Activated CD4-positive, CD25-positive, alpha-beta regulatory T cell treated with anti-CD3 and anti-CD28 coated beads, Interleukin-2, amount 50 U/mL, for 16 hours (primary cell): ENCODE measurements at regions not wholly inside any gene's neighbourhood (a gene's known extent, or its start where the extent isn't known, plus 50 kb on each side); places are given as distances from the start of the nearest gene placed in this dataset.

Source experiments
- DNase-seq: peaks from one replicate; pipeline ENCODE4 v3.0.0-alpha.2; 2020; ENCODE audit warnings: low read depth, low spot score

GRCh38 chr4:17336986-17337385 is 174.9 kb downstream of the QDPR start:
- no peak for DNase-seq

- DNase-seq = peak; percentile 43
Measured at GRCh38 chr4:17336524-17336961, 175.3 kb downstream of the QDPR start.

DNA sequence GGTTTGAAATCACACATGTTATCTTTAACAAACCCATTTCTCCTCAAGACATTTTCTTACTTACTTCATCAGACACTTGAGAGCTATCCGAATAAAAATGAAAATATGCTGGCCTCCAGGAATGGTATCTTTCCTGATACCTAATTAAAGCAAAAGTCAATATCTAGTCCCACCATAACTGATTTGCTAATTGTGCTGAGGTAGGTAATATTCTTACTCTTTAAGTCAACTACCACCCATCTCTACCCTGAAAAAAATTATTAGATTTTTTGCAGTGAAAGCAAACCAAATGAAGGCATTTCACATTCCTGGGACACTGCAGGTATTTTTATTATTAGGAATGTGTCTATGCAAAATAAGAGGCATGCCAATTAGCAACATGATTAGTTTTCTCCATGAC is 175.8 kb downstream of the QDPR start:
- no peak for DNase-seq

- no peak for DNase-seq
Measured at GRCh38 chr4:17335371-17335770, 176.5 kb downstream of the QDPR start.

- no peak for DNase-seq
Measured at GRCh38 chr4:17332478-17332877, 179.4 kb downstream of the QDPR start.

- DNase-seq = no peak
Measured at GRCh38 chr4:17329046-17329445, 182.8 kb downstream of the QDPR start.

DNA sequence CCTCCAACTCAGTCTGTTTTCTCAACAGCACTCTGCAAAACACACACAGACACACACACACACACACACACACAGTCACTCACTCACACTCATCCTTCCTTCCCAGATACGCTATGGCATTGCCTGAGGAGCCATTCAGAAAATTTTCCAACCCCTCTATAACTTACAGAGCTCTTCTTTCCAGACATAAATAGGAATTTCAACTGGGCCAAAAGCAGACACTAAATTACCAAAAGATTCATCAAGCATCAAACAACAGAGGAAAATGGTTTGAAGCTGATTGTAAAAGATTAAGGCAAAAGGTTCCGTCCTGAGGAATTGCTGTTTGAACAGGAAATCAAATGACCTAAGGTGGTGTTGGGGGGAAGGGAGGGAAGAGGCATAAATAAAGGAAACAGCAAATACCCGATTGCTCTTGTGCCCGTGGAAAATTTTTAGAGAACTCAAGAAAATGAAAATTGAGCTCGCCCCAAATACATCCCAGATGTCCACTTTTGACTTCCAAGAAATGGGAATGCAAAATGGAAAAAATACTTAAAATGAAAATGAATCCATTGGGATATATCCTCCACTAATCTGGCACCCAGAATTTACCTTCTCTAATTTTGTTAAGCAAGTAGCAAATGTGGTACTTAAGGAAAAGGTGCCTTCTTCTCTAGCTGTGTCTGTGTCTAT is 183.6 kb downstream of the QDPR start:
- no peak for DNase-seq

DNA sequence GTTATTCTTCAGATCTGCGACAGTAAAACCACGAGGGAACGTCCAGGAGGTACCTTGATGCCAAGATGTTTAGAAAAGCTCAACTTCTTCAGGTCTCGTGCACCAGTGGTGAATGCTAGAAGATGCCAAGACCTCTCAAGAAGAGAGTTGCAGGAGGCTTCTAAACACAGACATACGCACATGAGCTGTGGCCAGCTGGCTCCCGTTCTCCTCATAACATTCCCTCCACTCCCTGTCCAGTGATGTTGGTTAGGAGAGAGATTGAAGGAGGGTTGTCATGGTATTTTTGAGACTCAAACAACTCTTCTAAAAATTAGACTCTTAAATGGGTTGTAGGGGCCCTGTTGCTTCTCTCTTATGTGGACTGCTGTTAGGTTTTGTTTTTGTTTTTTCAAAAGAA is 184.3 kb downstream of the QDPR start:
- no peak for DNase-seq

DNA sequence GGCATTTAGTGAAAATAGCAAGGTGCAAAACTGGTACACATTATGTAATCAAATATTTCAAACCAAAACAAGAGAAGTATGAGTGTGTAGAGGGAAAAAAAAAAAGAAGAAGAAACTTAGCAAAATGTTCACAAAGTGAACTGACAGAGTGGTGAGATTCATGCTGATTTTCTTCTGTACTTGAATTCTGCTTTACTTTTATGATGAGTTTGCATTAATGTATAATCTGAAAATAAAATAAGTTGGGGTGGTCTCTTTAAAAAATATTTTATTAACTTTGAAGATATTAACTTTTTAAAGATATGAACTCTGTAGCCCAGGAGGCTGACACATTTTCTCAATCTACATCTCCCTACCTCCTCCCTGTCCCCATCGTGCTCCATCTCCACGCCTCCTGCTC is 185.1 kb downstream of the QDPR start:
- no peak for DNase-seq

DNA sequence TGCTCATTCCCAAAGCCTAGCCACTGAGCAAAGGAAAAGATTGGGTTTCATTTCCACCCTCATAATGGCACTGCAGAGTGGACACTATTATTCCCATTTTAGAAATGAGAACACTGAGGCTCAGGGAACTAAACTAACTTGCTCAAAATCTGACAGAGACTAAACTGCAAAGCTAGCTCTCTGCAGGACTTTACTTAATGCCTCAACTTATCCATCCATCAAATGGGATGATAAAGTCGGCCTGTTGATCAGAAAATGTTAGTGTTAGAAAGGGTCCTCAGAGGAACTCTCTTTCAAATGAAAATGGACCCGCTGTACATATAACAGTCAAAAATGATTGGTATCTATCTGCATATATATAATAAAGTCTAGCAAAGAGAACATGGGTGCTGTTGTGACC is 186.8 kb downstream of the QDPR start:
- DNase-seq = no peak

GRCh38 chr4:17324386-17324830 is 187.5 kb downstream of the QDPR start:
- DNase-seq = no peak

DNA sequence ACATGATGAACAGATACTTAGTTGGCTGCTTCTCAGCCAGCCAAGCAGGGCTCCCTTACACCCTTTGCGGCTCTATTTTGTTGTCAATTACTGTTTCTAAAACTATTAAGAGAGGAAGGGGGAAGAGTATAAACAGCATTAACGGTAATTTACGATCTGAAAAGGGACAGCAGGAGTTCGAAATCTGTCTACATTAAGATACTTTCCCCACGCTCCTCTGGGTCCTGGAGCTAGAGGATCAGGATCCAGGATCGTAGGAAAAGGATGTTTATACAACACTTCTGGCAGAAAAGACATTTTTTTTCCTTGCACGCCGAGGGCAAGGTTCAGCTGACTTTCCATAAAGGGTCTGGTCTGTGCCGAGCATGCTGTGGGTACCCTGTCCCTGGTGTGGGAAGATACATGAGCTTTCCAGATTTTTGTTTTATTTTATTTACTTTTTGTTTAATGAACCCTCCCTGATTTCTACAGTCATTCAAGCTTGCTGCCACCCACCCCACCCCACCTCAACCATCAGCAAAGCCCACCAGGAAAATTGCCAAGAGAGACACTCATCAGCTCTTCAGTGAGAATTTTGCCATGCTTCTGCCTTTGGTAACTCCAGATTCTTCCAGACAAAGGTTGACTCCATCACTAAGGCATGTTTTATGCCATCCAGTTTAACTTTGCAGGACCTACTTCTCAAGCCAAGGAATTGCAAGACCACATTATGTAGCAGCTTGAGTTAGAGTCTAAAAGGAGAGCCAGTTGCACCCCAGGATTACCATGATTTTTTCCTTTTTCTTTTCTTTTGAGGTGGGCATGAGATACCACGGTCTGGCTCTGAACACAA is 188.1 kb downstream of the QDPR start:
- no peak for DNase-seq

- DNase-seq = no peak
Measured at GRCh38 chr4:17322514-17322913, 189.4 kb downstream of the QDPR start.

- DNase-seq = no peak
Measured at GRCh38 chr4:17320046-17320445, 191.8 kb downstream of the QDPR start.

DNA sequence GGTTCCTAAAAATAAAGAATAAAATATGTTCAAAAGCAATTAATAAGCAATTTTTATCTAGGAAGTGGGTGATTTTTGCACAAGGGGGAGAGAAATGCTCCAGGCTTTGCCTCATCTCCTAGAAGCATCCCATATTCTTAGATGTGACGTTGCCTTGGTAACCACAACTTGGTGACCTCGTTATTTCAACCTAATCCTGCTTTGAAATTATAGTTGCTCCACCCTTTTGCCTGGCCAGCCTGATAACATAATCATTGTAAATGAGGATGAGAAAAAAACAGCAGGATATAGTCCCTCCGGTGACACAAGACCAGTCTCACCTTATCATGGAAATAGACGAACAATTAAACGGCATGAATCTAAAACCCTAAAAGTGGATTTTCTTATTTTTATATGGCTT is 194.4 kb downstream of the QDPR start:
- DNase-seq = no peak

GRCh38 chr4:17316566-17316965 is 195.3 kb downstream of the QDPR start:
- DNase-seq = no peak

- DNase-seq = no peak
Measured at GRCh38 chr4:17315459-17315858, 196.4 kb downstream of the QDPR start.

DNA sequence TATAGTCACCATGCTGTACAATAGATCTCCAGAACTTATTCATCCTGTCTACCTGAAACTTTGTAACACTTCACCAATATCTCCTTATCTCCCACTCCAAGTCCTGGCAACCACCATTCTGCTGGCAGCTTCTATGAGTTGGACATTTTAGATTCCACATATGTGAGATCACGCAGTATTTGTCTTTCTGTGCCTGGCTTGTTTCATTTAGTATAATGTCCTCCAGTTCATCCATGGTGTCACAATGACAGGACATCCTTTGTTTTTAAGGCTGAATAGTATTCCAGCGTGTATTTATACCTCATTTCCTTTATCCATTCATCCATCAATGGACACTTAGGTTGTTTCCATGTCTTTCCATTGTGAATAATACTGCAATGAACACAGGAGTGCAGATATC is 198.7 kb downstream of the QDPR start:
- DNase-seq = no peak

GRCh38 chr4:17310269-17310652 is 201.6 kb downstream of the QDPR start:
- DNase-seq = no peak

DNA sequence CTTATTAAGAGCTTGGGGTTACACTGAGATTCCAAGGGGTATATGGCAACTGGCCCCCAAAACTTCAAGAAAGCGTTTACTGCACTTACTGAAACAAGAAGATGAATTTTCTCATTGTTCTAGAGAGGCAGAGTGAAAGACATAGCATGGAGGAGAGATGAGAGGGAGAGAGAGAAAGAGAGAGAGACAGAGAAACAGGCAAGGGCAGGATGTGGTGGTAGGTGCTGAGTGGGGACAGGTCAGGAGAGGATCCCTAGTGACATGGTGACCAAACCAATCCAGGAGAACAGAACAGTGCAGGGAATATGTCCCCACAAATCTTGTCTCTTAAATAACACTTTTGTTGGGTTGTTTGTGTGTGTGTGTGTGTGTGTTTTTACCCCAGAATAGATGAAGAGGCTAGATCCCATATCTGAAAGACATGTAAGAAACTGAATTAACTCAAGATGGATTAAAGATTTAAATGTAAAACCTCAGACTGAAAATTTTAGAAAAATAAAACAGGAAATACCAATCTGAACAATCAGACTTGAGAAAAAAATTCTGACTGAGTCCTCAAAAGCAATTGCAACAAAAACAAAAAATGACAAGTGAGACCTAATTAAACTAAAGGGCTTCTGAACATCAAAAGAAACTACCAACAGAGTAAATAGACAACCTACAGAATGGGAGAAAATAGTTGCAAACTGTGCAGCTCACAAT is 202.2 kb downstream of the QDPR start:
- DNase-seq = no peak

DNA sequence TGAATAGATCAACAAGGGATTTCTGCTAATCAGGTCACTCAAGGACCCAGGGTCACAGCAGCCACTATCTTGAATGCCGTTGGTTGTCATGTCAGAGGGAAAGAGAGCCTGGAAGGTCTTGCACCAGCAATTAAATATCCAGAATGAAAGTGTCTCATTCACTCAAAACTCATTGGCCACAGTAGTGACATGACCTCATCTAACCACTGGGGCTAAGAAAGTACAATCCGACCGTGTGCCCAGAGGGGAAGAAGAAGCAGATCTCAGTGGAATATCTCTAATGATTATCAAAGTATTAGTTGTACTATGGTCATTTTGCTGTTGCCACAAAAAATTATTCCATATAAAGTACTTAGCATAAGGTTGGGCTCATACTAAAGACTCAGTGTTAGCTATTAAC is 210.0 kb downstream of the QDPR start:
- no peak for DNase-seq

- DNase-seq = no peak
Measured at GRCh38 chr4:17301266-17301665, 210.6 kb downstream of the QDPR start.
